CD14-positive monocyte (primary cell): ENCODE measurements at regions not wholly inside any gene's neighbourhood (a gene's known extent, or its start where the extent isn't known, plus 50 kb on each side); places are given as distances from the start of the nearest gene placed in this dataset.

Source experiments
- DNase-seq, 3 donors: peaks; one replicate each; pipeline ENCODE4 v3.0.0-alpha.2; 2011 to 2022
- H2AFZ ChIP-seq: 2 replicates; pipeline ENCODE4 v1.6.0; 2012; ENCODE audit warnings: mild to moderate bottlenecking, low read depth, low read length, inconsistent platforms; ENCODE audit not compliant: insufficient read depth, poor library complexity, severe bottlenecking
- H3K27ac ChIP-seq, 2 donors: 1 replicate in 1 of 2; 2 replicates in 1 of 2; pipeline ENCODE4 v1.5.1; 2012 to 2013; ENCODE audit warnings: low read length in 2 of 2, control low read depth in 1 of 2, inconsistent platforms in 1 of 2, low read depth in 1 of 2, mild to moderate bottlenecking in 1 of 2
- H3K27me3 ChIP-seq, 2 donors: one replicate each; pipeline versions ENCODE4 v1.6.0 to v1.6.1; 2011 to 2013; ENCODE audit warnings: low read length in 2 of 2; ENCODE audit not compliant: control insufficient read depth in 2 of 2, insufficient read depth in 2 of 2
- H3K36me3 ChIP-seq, 2 donors: replicated peaks in 1 of 2; 1 replicate in 1 of 2; 2 replicates in 1 of 2; pipeline versions ENCODE4 v1.5.1 to v1.6.1; 2012 to 2013; ENCODE audit warnings: low read length in 2 of 2, control low read depth in 1 of 2, inconsistent platforms in 1 of 2, mild to moderate bottlenecking in 1 of 2; ENCODE audit not compliant: insufficient read depth in 2 of 2, control insufficient read depth in 1 of 2
- H3K4me1 ChIP-seq, 2 donors: 1 replicate in 1 of 2; 2 replicates in 1 of 2; pipeline versions ENCODE4 v1.5.1 to v1.6.1; 2012 to 2013; ENCODE audit warnings: low read length in 2 of 2, control low read depth in 1 of 2, inconsistent platforms in 1 of 2, mild to moderate bottlenecking in 1 of 2, moderate library complexity in 1 of 2; ENCODE audit not compliant: insufficient read depth in 2 of 2, control insufficient read depth in 1 of 2
- H3K4me2 ChIP-seq: replicated peaks from 2 replicates; pipeline ENCODE3; 2012; ENCODE audit warnings: low read length, moderate library complexity, mild to moderate bottlenecking; ENCODE audit not compliant: poor library complexity, severe bottlenecking; ENCODE audit errors: extremely low read depth
- H3K4me3 ChIP-seq, 3 experiments: fragments of 200-600 bp in 1 of 3; sonication (generic) in 1 of 3; replicated peaks in 1 of 3; 1 replicate in 2 of 3; 2 replicates in 1 of 3; pipeline ENCODE4 v1.5.1; 2011 to 2013; ENCODE audit warnings: low read length in 3 of 3, mild to moderate bottlenecking in 3 of 3, control low read depth in 2 of 3, low read depth in 2 of 3, inconsistent platforms in 1 of 3, moderate library complexity in 1 of 3
- H3K79me2 ChIP-seq: 2 replicates; pipeline ENCODE4 v1.6.0; 2012; ENCODE audit warnings: mild to moderate bottlenecking, control low read depth, inconsistent platforms, low read length, moderate library complexity; ENCODE audit not compliant: insufficient read depth
- H3K9ac ChIP-seq: 2 replicates; pipeline ENCODE4 v1.6.0; 2017; ENCODE audit warnings: low read length, mild to moderate bottlenecking; ENCODE audit not compliant: insufficient read depth, poor library complexity, severe bottlenecking
- H3K9me3 ChIP-seq, 2 donors: replicated peaks in 1 of 2; 1 replicate in 1 of 2; 2 replicates in 1 of 2; pipeline versions ENCODE4 v1.5.1 to v1.6.1; 2012 to 2013; ENCODE audit warnings: low read length in 2 of 2, control low read depth in 1 of 2; ENCODE audit not compliant: control insufficient read depth in 1 of 2, insufficient read depth in 1 of 2
- H4K20me1 ChIP-seq: 2 replicates; pipeline ENCODE4 v1.6.0; 2012; ENCODE audit warnings: mild to moderate bottlenecking, low read length, control low read depth, moderate library complexity; ENCODE audit not compliant: insufficient read depth
- H3K27ac Mint-ChIP-seq, 7 donors: one replicate each; pipeline ENCODE4 v1.8.0; 2020; ENCODE audit warnings: mild to moderate bottlenecking in 7 of 7, mixed read lengths in 7 of 7, moderate library complexity in 6 of 7, inconsistent platforms in 2 of 7
- H3K27me3 Mint-ChIP-seq, 3 donors: one replicate each; pipeline ENCODE4 v1.8.0; 2021 to 2022; ENCODE audit warnings: low read depth in 3 of 3, mild to moderate bottlenecking in 3 of 3, mixed read lengths in 3 of 3, moderate library complexity in 3 of 3, inconsistent platforms in 1 of 3
- H3K36me3 Mint-ChIP-seq, 2 donors: one replicate each; pipeline ENCODE4 v1.8.0; 2020; ENCODE audit warnings: mixed read lengths in 2 of 2, inconsistent platforms in 1 of 2, mild to moderate bottlenecking in 1 of 2
- H3K4me1 Mint-ChIP-seq: one replicate; pipeline ENCODE4 v1.8.0; 2020; ENCODE audit warnings: mild to moderate bottlenecking, mixed read lengths
- H3K4me3 Mint-ChIP-seq, 2 donors: one replicate each; pipeline ENCODE4 v1.8.0; 2020; ENCODE audit warnings: mild to moderate bottlenecking in 2 of 2, mixed read lengths in 2 of 2, moderate library complexity in 1 of 2
- H3K9me3 Mint-ChIP-seq, 7 donors: one replicate each; pipeline ENCODE4 v1.8.0; 2020 to 2022; ENCODE audit warnings: mixed read lengths in 7 of 7, mild to moderate bottlenecking in 6 of 7, moderate library complexity in 6 of 7, inconsistent platforms in 2 of 7
- CTCF ChIP-seq: fragments of 200-600 bp; IDR thresholded peaks from one replicate; pipeline ENCODE4 v1.8.0; 2022; ENCODE audit warnings: antibody characterized with exemption, mild to moderate bottlenecking
- WGBS: methylation state at CpG from one replicate; pipeline ENCODE4 v1.1.5; 2013; ENCODE audit warnings: missing lambda C conversion rate; ENCODE audit not compliant: insufficient coverage; 5-methylcytosine and 5-hydroxymethylcytosine counted together
- intact Hi-C, 2 donors: fragments of 100-400 bp; cut with micrococcal nuclease; formaldehyde crosslinking; loops; one replicate each; pipeline versions ENCODE4 v1.15.0 to v1.15.1; 2023

GRCh38 chr1:189226779-189227178, 1250.9 kb downstream of the BRINP3 start:
- no peaks in the 10 kb centered on the region for H3K27me3 Mint-ChIP-seq
- 83% methylated on average over 1 of the region's 1 CpG for WGBS
- no peak overlapping the region for H3K27ac Mint-ChIP-seq
- H3K27ac ChIP-seq, result no peak overlapping the region
- H3K4me1 ChIP-seq, result no peaks in the 10 kb centered on the region
- no peak for DNase-seq
- peaks cover 0 to 11% of the 10 kb centered on the region in 2 donors for H3K9me3 ChIP-seq
- intact Hi-C loops, result no loop called here
- H2AFZ ChIP-seq, result no peak overlapping the region
- peaks cover 5 to 15% (median 9%) of the 10 kb centered on the region in 7 donors for H3K9me3 Mint-ChIP-seq
- no peaks in the 10 kb centered on the region for H3K27me3 ChIP-seq
- H3K36me3 Mint-ChIP-seq, result no peaks in the 10 kb centered on the region
- no peak overlapping the region for H3K4me3 Mint-ChIP-seq
- no peak overlapping the region for H3K4me3 ChIP-seq
- H3K4me2 ChIP-seq, result no peak overlapping the region
- no peaks in the 10 kb centered on the region for H4K20me1 ChIP-seq
- no peak overlapping the region for H3K9ac ChIP-seq
- H3K79me2 ChIP-seq, result no peaks in the 10 kb centered on the region
- TF ChIP-seq CTCF, result no peak
- H3K36me3 ChIP-seq, result no peaks in the 10 kb centered on the region
- H3K4me1 Mint-ChIP-seq, result no peaks in the 10 kb centered on the region

GRCh38 chr1:189237008-189237407, 1240.7 kb downstream of the BRINP3 start:
- no peaks in the 10 kb centered on the region for H3K79me2 ChIP-seq
- H3K36me3 ChIP-seq, result no peaks in the 10 kb centered on the region
- no peaks in the 10 kb centered on the region for H3K4me1 ChIP-seq
- H3K36me3 Mint-ChIP-seq, result no peaks in the 10 kb centered on the region
- H2AFZ ChIP-seq, result no peak overlapping the region
- H3K9me3 ChIP-seq, result peaks cover 11 to 13% of the 10 kb centered on the region in 2 donors
- intact Hi-C loops, result no loop called here
- no peak overlapping the region for H3K4me2 ChIP-seq
- DNase-seq, result no peak
- H3K27me3 ChIP-seq, result no peaks in the 10 kb centered on the region
- WGBS, result 83% methylated on average over 2 of the region's 3 CpGs
- TF ChIP-seq CTCF, result no peak
- H3K27ac Mint-ChIP-seq, result no peak overlapping the region
- no peak overlapping the region for H3K4me3 ChIP-seq
- H3K9ac ChIP-seq, result no peak overlapping the region
- H3K27me3 Mint-ChIP-seq, result no peaks in the 10 kb centered on the region
- H3K4me1 Mint-ChIP-seq, result no peaks in the 10 kb centered on the region
- no peaks in the 10 kb centered on the region for H4K20me1 ChIP-seq
- H3K9me3 Mint-ChIP-seq, result peaks cover 0 to 11% (median 7%) of the 10 kb centered on the region in 7 donors
- no peak overlapping the region for H3K27ac ChIP-seq
- H3K4me3 Mint-ChIP-seq, result no peak overlapping the region
